GM12891 (cell line): ENCODE measurements at regions not wholly inside any gene's neighbourhood (a gene's known extent, or its start where the extent isn't known, plus 50 kb on each side); places are given as distances from the start of the nearest gene placed in this dataset.
"Not testable (repeated sequence)": the region's sequence is repeated elsewhere in the genome, so short reads cannot be mapped to it uniquely, and the experiment has no call there.

ENCODE experiments used
- DNase-seq: peaks from one replicate; pipeline ENCODE4 v3.0.0; 2011; ENCODE audit warnings: low spot score; ENCODE audit not compliant: insufficient read length
- FAIRE-seq: peaks from 2 replicates; lab custom pipeline; 2011; peaks lifted over from hg19 to GRCh38; lab: Jason Lieb, UNC
- PAX5 ChIP-seq: IDR thresholded peaks from 2 replicates; pipeline ENCODE4 v1.6.1; 2011; ENCODE audit warnings: low read length, moderate library complexity, mild to moderate bottlenecking; ENCODE audit not compliant: insufficient read depth, severe bottlenecking
- POLR2A ChIP-seq: IDR thresholded peaks from 2 replicates; pipeline ENCODE4 v1.6.1; 2011; ENCODE audit warnings: low read depth, low read length, control low read depth
- POLR2AphosphoS5 ChIP-seq: IDR thresholded peaks from 2 replicates; pipeline ENCODE4 v1.6.1; 2011; ENCODE audit warnings: low read depth, low read length, control low read depth
- POU2F2 ChIP-seq: IDR thresholded peaks from 2 replicates; pipeline ENCODE4 v1.6.1; 2011; ENCODE audit warnings: low read depth, mild to moderate bottlenecking, control low read depth, low read length, moderate library complexity
- SPI1 ChIP-seq: IDR thresholded peaks from 2 replicates; pipeline ENCODE4 v1.6.1; 2011; ENCODE audit warnings: low read depth, low read length, control low read depth
- TAF1 ChIP-seq: IDR thresholded peaks from 2 replicates; pipeline ENCODE4 v1.6.1; 2011; ENCODE audit warnings: low read depth, low read length, control low read depth

DNA sequence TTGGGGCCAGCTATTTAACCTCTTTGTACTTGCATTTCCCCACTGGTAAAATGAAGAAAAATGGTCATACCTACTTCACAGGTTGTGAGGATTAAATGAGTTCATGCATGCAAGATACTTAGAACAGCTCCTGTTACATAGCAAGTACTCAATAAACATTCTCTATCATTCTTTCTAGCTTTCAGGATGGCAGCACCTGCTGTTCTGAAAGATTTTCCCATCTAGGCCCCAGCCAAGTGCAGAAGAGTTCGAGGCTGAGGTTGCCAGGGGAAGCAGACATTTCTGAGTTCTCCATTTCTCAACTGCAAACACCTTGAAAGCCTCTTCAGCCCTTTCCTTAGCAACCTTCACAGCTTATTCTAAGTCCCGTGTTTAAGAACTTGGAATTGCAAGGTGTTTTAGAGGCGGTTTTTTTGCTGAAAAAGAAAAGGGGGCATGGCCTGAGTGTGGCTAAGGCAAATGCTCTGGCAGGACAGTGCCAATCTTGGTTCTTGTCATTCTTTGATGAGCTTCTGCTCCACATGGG is 73.0 kb upstream of the PRMT8 start:
- no peak for FAIRE-seq

DNA sequence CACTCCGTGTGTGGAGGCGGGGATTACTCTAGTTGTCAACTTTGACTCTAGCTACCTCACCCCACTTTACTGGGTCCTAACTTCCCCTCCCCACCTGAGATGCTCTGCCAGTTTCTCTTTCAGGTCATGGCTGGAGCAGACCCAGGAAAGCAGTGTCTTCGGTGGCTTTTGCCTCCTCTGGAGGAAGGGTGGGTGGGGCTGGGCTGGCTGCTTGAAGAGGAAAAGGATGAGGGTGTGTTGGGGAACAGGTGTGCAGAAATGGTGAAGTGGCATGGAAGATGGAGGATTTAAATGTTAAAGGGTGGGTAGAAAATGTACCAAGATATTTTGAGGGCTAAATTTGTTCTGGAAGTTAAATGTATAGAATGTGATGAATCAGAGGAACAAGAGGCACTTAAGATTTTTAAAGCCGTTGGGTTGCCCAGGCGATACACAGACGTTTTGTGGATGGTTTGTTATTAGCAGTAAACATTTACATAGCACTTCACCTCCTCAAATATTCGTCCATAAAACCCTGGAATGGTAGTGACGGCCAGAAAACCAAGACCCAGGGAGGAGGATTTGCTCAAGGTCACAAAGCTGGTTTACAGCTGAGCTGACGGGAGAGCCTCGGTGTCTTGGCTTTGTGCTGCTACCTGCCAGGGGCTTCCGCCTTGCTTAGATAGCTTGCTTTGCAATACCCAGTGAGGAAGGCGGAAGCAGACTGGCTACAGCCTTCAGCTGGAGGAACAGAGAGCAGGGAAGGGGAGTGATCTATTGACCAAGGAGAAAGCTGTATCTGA is 72.2 kb upstream of the PRMT8 start:
- FAIRE-seq (no peak), DNase-seq (no peak)
- TF ChIP-seq POLR2A (no peak), PAX5 (no peak)

More for the DNA sequence above, 73.0 kb upstream of the PRMT8 start:
- no peak for TF ChIP-seq TAF1
- TF ChIP-seq POLR2A = no peak
- TF ChIP-seq PAX5 = no peak
- no peak for TF ChIP-seq POU2F2
- no peak for TF ChIP-seq POLR2AphosphoS5
- TF ChIP-seq SPI1 = no peak
- no peak for DNase-seq

- no peak for DNase-seq
- no peak for TF ChIP-seq POLR2A
- TF ChIP-seq POLR2AphosphoS5 = no peak
- TF ChIP-seq SPI1 = no peak
- no peak for TF ChIP-seq PAX5
- no peak for FAIRE-seq
Observed at GRCh38 chr12:3419558-3419957, 71.4 kb upstream of the PRMT8 start.

DNA sequence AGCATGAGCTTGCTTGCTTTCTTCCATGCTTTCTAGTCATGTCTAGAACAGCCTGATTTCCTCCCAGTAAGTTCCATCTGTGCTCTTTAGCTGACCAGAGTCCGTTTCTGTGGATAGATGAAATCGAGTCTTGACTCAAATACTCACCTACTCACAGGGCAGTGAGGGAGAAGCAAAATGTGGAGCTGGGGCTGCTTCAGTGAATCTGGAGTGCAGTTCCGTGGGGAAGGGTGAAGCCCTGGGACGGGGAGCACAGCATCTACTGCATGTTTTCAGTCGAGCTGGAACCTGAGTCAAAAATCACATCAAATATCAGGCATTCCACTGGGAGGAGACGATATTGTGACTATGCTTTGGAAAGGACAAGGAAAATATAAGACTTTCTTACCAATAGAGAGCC is 70.3 kb upstream of the PRMT8 start:
- no peak for DNase-seq
- no peak for FAIRE-seq
- TF ChIP-seq TAF1 (no peak), POU2F2 (no peak), PAX5 (no peak), POLR2AphosphoS5 (no peak), SPI1 (no peak), POLR2A (no peak)

DNA sequence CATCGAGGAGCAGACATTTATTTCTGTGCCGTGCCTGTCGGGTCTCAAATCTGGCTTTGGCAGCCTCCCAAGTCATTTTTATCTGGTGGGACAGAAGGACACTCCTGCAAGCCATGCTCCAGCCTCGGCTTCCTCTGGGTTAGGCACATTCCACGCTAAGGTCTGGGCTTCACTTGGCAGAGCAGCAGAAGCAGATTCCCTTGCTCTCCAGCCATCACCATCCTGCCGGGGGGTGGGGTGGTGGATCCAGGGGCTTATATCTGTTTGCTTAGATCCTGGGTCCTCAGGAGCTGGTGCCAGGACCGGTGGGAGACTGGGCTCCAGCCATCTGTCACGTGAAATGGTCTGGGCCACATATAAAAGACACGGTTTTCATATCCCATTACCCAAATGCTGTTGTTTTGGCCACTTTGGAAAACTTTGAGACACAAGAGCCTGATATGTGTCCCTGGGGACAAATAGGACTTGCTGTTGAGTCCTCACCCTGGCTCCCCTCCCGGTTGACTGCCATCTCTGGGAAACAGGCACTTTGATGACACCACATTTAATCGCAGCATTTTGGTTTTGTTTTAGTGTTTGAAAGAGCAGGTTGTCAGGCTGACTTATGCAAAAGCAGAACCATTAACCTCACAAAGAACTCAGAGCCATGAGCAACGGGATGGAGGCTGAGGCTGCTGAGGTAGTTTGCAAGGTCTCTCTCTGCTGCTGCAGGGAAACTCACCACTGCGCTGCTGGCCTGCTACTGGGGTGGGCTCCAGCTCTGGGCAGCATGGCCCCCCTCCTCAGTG is 69.6 kb upstream of the PRMT8 start:
- FAIRE-seq = no peak
- no peak for DNase-seq
- TF ChIP-seq POLR2AphosphoS5 (no peak), PAX5 (no peak), POLR2A (no peak), SPI1 (no peak), POU2F2 (no peak), TAF1 (no peak)

DNA sequence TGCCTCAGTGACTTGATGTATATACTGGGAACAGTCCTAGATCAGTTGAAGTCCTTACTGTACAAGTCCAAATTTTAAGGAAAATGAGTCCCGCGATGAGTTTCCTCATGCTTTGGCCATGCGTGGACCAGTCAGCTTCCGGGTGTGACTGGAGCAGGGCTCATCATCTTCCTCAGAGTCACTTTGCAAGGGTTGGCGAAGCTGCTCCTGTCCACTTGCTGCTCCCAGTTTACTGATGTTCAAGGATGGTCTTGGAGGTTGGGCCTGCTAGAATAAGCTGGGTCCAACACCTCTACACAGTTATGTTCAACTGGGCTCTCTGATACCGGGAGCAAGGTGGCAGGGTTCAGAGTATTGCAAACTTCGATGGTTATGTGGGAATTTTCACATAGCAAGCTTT is 66.2 kb upstream of the PRMT8 start:
- not testable (repeated sequence) for FAIRE-seq, DNase-seq

GRCh38 chr12:3427956-3428355 is 63.0 kb upstream of the PRMT8 start:
- TF ChIP-seq TAF1 (no peak), POU2F2 (no peak), SPI1 (no peak)
- DNase-seq (no peak), FAIRE-seq (no peak)

DNA sequence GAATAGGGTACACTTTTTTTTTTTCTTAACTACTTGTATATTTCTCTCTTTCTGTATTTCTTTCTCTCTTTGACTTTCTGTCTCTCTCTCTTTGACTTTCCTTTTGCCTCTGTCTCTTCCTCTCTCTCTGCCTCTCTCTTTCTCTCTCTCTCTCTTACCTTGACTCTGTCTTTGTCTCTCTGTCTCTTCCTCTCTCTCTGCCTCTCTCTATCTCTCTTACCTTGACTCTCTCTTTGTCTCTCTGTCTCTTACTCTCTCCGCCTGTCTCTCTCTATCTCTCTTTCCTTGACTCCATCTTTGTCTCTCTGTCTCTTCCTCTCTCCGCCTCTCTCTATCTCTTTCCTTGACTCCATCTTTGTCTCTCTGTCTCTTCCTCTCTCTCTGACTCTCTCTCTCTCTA is 62.4 kb upstream of the PRMT8 start:
- DNase-seq = no peak
- no peak for FAIRE-seq
- TF ChIP-seq POLR2A (no peak), TAF1 (no peak), POLR2AphosphoS5 (no peak), POU2F2 (no peak), SPI1 (no peak), PAX5 (no peak)

- not testable (repeated sequence) for DNase-seq, FAIRE-seq
Observed at GRCh38 chr12:3429523-3429922, 61.5 kb upstream of the PRMT8 start.

GRCh38 chr12:3431686-3432085 is 59.3 kb upstream of the PRMT8 start:
- FAIRE-seq = no peak
- no peak for TF ChIP-seq PAX5
- TF ChIP-seq POLR2A = no peak
- no peak for TF ChIP-seq POLR2AphosphoS5
- DNase-seq = no peak

DNA sequence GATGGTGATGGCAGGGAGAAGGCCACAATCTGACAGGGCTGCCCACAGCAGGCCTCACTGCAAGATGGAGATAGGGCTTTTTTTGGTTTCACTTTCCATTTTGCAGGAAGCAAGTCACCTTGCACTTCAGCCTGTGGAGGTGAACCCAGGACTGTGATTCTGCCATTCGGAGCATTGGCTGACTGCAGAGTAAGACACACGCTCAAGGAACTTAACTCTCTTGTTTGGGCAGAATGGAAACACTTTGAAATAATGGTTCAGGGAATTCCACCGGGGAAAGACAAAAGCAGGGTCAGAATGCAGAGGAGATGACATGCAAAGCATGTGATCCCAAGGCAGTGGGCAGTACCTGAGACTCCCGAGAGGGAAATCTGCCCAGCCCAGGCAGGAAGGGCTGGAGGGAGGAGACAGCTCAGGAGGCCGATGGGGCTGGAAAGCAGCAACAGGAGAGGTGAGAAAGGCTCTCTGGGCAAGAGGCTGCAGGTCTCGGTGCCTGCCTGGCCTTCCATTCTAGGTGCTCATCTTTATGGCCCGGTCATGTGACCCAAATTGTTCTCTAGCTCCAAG is 58.7 kb upstream of the PRMT8 start:
- no peak for FAIRE-seq
- TF ChIP-seq PAX5 (no peak), POLR2A (no peak), POLR2AphosphoS5 (no peak), SPI1 (no peak), TAF1 (no peak), POU2F2 (no peak)
- DNase-seq = no peak
